Thoracic aorta (tissue), 2 donors: ENCODE measurements at regions not wholly inside any gene's neighbourhood (a gene's known extent, or its start where the extent isn't known, plus 50 kb on each side); places are given as distances from the start of the nearest gene placed in this dataset.

ENCODE experiments used
- ATAC-seq: fragments of 150-250 bp; one replicate; pipeline ENCODE4 v1.8.0; 2017; ENCODE audit warnings: low read depth; ENCODE audit not compliant: insufficient number of reproducible peaks, low FRiP score
- DNase-seq: peaks from one replicate; pipeline ENCODE4 v3.0.0-alpha.2; 2020; ENCODE audit warnings: low spot score
- H3K27ac ChIP-seq, 2 donors: fragments of 200-600 bp; sonication (generic); 1 replicate in 1 of 2; 2 replicates in 1 of 2; pipeline ENCODE4 v1.5.1; 2016; ENCODE audit warnings: mild to moderate bottlenecking in 2 of 2, moderate library complexity in 2 of 2
- H3K27me3 ChIP-seq: fragments of 200-600 bp; sonication (generic); replicated peaks from 2 replicates; pipeline ENCODE4 v1.6.0; 2016; ENCODE audit warnings: mild to moderate bottlenecking; ENCODE audit not compliant: insufficient read depth
- H3K36me3 ChIP-seq: fragments of 200-600 bp; sonication (generic); one replicate; pipeline ENCODE4 v1.5.1; 2016
- H3K4me1 ChIP-seq, 2 donors: fragments of 200-600 bp; sonication (generic); 1 replicate in 1 of 2; 2 replicates in 1 of 2; pipeline versions ENCODE4 v1.5.1 to v1.6.0; 2016; ENCODE audit warnings: low read depth in 2 of 2, mild to moderate bottlenecking in 1 of 2; ENCODE audit not compliant: control insufficient read depth in 1 of 2
- H3K4me3 ChIP-seq: fragments of 200-600 bp; sonication (generic); 2 replicates; pipeline ENCODE4 v1.5.1; 2016; ENCODE audit warnings: mild to moderate bottlenecking
- H3K9me3 ChIP-seq: fragments of 200-600 bp; sonication (generic); 2 replicates; pipeline ENCODE4 v1.5.1; 2016
- TF ChIP-seq, protein P1 (sequence below): fragments of 200-600 bp; sonication (generic); IDR thresholded peaks from one replicate; pipeline ENCODE4 v1.5.1; 2019; ENCODE audit warnings: antibody characterized with exemption

DNA sequence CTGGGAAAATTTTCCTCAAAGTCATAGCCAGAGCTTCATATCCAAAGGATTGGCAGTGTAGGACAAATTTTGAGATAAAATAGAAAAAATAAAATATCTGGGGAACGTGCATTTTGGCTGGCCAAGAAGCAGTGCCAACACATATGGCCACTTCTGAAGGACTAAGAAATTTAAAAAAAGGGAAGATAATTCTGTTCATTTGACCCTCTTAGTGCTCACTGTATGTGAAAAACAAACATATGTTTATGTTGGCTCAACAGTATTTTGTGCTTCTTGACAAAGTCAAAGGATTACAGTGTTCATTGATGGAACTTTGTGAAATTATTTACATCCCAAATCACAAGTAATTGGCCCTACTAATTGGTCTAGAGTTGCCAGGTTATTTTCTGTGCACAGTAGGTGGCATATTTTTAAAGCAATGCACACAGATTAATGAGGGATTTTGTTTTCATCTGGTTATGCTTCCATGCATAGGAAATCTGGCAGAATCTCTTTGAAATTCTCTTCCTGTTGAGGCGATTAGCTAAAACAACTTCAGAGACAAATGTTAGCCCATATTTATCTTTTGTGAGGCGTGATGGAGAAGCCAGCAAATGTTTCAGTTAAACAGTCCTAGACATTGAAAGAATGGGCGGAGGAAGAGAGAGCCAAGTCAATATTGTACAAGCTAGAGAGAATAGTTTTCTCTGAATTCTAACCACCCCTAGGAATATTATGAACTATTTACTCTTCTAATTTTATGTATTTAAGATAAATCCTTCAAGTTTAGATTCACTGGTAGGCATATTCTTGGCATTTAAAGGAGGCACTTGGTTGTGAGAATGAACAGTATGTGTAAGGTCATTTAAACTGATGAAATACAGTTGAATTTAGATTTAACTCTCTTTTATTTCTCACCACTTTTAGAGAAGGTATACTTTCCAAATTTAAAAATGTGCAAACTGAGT is 237.7 kb upstream of the MBL2 start:
- H3K9me3 ChIP-seq: no peaks in the 10 kb centered on the region
- TF ChIP-seq, protein P1, sequence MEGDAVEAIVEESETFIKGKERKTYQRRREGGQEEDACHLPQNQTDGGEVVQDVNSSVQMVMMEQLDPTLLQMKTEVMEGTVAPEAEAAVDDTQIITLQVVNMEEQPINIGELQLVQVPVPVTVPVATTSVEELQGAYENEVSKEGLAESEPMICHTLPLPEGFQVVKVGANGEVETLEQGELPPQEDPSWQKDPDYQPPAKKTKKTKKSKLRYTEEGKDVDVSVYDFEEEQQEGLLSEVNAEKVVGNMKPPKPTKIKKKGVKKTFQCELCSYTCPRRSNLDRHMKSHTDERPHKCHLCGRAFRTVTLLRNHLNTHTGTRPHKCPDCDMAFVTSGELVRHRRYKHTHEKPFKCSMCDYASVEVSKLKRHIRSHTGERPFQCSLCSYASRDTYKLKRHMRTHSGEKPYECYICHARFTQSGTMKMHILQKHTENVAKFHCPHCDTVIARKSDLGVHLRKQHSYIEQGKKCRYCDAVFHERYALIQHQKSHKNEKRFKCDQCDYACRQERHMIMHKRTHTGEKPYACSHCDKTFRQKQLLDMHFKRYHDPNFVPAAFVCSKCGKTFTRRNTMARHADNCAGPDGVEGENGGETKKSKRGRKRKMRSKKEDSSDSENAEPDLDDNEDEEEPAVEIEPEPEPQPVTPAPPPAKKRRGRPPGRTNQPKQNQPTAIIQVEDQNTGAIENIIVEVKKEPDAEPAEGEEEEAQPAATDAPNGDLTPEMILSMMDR: no peak
- H3K4me3 ChIP-seq: no peak overlapping the region
- H3K27ac ChIP-seq: no peak overlapping the region
- no peaks in the 10 kb centered on the region for H3K36me3 ChIP-seq
- ATAC-seq (no peak), DNase-seq (no peak)
- no peaks in the 10 kb centered on the region for H3K27me3 ChIP-seq
- H3K4me1 ChIP-seq: no peaks in the 10 kb centered on the region

DNA sequence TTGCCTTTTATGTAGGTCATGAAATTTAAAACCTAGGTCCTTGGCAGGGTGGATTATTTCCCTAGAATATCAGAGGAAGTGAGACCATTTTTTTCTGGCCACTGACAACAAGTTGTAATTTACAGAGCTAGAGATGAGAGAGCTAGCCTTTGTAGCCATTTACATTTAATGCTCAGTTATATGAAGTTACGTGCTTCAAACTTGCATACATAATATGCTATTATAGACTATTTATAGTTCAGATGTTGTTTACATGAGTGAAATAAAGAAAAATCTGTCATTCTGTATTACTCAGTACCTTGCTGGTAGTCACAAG is 234.9 kb upstream of the MBL2 start:
- no peak for ATAC-seq
- no peak overlapping the region for H3K4me3 ChIP-seq
- H3K36me3 ChIP-seq: no peaks in the 10 kb centered on the region
- no peak for DNase-seq
- no peak overlapping the region for H3K27ac ChIP-seq
- no peaks in the 10 kb centered on the region for H3K4me1 ChIP-seq
- H3K9me3 ChIP-seq: no peaks in the 10 kb centered on the region
- TF ChIP-seq, protein P1: no peak
- no peaks in the 10 kb centered on the region for H3K27me3 ChIP-seq

DNA sequence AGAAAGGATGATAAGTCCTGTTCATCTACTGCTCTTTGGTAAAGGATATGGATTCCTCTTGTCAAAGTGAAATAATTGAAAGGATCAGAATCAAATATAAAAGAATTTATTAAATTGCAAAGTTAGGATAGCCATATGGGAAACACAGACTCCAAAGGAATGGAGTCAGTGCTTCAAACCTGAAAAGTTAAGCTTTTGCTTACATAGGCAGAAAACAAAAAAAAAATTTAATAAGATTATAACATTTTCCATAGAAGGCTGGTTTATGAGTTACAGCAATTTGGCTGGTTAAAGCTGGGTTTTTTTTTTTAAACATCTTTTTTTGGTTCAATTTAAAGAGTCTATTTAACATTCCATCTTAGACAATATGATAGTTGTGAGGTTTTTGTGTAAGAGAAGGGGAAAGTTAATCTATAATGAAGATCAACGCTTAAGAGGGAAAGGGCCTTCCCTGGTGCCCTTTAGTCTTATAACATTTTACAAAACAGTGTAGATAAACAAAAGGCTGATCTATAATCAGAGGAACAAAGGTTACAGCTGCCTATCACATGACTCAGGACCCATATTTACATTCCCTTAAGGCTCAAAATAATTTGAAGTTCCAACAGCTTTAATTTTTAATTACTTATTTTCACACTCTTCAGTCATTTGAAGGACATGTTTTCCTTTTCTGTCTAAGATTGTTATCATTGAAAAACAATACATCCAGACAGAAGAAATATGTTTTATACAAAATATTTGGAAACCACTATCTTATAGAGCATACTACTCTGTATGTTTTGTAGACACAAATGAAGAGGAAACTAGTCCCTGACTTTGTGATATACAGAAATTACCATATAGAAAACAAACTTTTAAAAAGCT is 234.3 kb upstream of the MBL2 start:
- Histone ChIP-seq H3K4me1 (no peaks in the 10 kb centered on the region), H3K4me3 (no peak overlapping the region), H3K36me3 (no peaks in the 10 kb centered on the region), H3K27ac (no peak overlapping the region), H3K9me3 (no peaks in the 10 kb centered on the region), H3K27me3 (no peaks in the 10 kb centered on the region)
- no peak for DNase-seq
- ATAC-seq: no peak
- TF ChIP-seq, protein P1: no peak

DNA sequence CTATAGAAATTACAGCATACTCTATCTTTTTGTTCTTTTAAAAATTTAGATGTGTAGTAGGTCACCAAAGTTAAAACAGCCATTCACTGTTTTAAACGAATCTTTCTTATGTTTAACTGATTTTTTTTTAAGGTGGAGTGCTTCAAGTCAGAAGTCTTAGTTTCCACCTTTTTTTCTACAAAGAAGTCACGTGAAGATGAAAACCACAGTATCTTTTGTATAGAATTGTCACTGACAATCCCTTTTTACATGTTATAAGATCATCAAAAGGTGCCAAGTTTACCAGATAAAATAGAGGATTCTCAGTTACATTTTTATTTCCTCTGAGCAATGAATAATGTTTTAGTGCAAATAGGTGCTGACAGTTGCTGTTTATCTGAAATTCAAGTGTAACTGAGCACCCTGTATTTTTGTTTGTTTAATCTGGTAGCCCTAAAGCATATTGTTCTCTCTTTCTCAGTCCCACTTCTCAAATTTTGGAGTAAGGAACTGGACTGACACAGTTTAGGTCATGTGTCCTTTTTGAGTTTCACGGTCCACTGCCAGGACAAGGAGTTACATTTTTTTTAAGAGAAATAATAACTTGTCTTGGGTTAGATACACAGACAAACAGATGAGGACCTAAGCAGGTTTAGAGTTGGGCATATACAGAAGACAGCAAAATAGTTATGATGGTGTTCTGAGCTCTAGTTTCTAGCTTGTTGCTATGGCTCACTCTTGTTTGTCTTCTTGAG is 233.2 kb upstream of the MBL2 start:
- Histone ChIP-seq H3K4me3 (no peak overlapping the region), H3K27me3 (no peaks in the 10 kb centered on the region), H3K4me1 (no peaks in the 10 kb centered on the region), H3K36me3 (no peaks in the 10 kb centered on the region), H3K27ac (no peak overlapping the region), H3K9me3 (no peaks in the 10 kb centered on the region)
- TF ChIP-seq, protein P1: no peak
- DNase-seq (no peak), ATAC-seq (no peak)

GRCh38 chr10:53003094-53003493 is 230.5 kb upstream of the MBL2 start:
- DNase-seq: no peak
- no peaks in the 10 kb centered on the region for H3K27me3 ChIP-seq
- no peak overlapping the region for H3K4me3 ChIP-seq
- H3K27ac ChIP-seq: no peak overlapping the region
- no peaks in the 10 kb centered on the region for H3K4me1 ChIP-seq
- no peaks in the 10 kb centered on the region for H3K36me3 ChIP-seq
- ATAC-seq: no peak
- H3K9me3 ChIP-seq: no peaks in the 10 kb centered on the region
- TF ChIP-seq, protein P1: no peak
